Omental fat pad (tissue), 3 donors: ENCODE measurements at regions not wholly inside any gene's neighbourhood (a gene's known extent, or its start where the extent isn't known, plus 50 kb on each side); places are given as distances from the start of the nearest gene placed in this dataset.
"Not testable (repeated sequence)": the region's sequence is repeated elsewhere in the genome, so short reads cannot be mapped to it uniquely, and the experiment has no call there.

Source experiments
- ATAC-seq: fragments of 150-250 bp; one replicate; pipeline ENCODE4 v1.9.1; 2016; ENCODE audit warnings: mild to moderate bottlenecking, moderate library complexity; ENCODE audit not compliant: low FRiP score
- DNase-seq: peaks from one replicate; pipeline ENCODE4 v3.0.0-alpha.2; 2019; ENCODE audit warnings: low spot score
- TF ChIP-seq, protein P1 (sequence below), 3 donors: fragments of 450-650 bp; IDR thresholded peaks; one replicate each; pipeline ENCODE4 v1.5.1; 2016 to 2017; ENCODE audit warnings: antibody characterized with exemption in 3 of 3, mild to moderate bottlenecking in 3 of 3, moderate library complexity in 2 of 3

DNA sequence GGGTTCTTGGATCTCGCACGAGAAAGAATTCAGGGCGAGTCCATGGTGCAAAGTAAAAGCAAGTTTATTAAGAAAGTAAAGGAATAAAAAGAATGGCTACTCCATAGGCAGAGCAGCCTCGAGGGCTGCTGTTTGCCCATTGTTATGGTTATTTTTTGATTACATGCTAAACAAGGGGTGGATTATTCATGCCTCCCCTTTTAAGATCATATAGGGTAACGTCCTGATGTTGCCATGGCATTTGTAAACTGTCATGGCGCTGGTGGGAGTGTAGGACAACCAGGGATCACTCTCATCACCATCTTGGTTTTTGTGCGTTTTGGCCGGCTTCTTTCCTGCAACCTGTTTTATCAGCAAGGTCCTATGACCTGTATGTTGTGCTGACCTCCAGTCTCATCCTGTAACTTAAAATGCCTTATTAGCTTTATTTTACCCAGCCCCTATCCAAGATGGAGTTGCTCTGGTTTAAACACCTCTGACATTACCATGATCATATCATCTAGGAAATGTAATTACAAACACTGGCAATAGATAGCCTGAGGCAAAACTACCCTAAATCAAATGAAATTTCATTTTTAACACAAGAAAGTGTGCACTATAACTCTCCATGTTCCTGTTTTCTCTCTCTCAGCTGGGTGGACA lies 94.3 kb upstream of the ATXN3L start:
- ATAC-seq = no peak
- DNase-seq = no peak
- TF ChIP-seq, protein P1, sequence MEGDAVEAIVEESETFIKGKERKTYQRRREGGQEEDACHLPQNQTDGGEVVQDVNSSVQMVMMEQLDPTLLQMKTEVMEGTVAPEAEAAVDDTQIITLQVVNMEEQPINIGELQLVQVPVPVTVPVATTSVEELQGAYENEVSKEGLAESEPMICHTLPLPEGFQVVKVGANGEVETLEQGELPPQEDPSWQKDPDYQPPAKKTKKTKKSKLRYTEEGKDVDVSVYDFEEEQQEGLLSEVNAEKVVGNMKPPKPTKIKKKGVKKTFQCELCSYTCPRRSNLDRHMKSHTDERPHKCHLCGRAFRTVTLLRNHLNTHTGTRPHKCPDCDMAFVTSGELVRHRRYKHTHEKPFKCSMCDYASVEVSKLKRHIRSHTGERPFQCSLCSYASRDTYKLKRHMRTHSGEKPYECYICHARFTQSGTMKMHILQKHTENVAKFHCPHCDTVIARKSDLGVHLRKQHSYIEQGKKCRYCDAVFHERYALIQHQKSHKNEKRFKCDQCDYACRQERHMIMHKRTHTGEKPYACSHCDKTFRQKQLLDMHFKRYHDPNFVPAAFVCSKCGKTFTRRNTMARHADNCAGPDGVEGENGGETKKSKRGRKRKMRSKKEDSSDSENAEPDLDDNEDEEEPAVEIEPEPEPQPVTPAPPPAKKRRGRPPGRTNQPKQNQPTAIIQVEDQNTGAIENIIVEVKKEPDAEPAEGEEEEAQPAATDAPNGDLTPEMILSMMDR (IDR thresholded peaks at IDR 0.05) = no peak

DNA sequence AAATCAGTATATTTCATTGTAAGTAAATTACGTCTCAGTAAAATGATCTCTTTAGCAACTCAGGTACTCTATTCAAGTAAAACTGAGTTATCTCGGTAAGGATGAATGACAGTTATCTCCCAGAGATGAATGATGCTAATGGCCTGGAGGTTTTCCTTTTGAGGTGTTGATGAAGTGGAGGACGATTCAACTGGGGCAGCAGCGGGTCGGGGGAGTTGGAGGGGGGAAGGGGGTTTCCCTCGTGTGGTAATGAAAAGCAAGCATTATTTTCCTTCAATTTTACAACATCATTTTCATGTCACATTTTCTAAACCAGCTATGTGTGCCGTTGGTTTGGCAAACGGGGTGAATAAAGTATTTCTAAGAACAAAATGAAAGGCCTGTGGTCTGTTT lies 92.4 kb upstream of the ATXN3L start:
- DNase-seq (no peak), ATAC-seq (no peak)
- TF ChIP-seq, protein P1 (IDR thresholded peaks at IDR 0.05) = no peak

DNA sequence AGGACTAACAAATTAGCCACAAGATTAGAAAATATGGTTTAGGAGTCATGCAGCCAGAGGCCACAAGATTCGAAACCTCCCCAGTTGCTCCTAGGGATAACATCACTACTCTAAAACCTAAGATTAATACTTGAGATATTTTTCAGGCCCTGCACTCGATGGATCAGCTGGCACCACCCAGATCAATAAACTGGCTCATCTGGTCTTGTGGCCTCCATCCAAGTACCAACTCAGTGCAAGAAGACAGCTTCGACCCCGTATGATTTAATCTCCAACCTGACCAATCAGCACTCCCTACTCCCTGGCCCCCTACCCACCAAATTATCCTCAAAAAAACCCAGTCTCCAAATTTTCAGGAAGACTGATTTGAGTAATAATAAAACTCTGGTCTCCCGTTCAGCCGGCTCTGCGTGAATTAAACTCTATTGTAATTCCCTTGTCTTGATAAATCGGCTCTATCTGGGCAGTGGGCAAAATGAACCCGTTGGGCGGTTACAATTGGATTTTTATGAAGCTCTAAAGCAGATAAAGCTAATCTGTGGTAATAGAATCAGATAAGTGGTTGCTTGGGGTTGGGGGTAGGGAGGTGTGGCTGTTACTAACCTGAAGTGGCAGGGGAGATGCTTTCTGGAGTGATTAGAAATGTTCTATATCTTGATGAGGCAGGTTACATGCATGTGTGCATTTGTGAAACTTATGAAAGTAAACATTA lies 91.8 kb upstream of the ATXN3L start:
- ATAC-seq (no peak), DNase-seq (no peak)
- TF ChIP-seq, protein P1 (IDR thresholded peaks at IDR 0.05) = no peak

DNA sequence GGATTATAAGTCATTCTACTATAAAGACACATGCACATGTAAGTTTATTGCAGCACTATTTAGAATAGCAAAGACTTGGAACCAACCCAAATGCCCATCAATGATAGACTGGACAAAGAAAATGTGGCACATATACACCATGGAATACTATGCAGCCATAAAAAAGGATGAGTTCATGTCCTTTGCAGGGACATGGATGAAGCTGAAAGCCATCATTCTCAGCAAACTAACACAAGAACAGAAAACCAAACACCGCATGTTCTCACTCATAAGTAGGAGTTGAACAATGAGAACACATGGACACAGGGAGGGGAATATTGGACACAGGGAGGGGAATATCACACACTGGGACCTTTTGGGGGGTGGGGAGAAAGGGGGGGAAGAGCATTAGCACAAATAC lies 88.7 kb upstream of the ATXN3L start:
- not testable (repeated sequence) for DNase-seq, ATAC-seq

DNA sequence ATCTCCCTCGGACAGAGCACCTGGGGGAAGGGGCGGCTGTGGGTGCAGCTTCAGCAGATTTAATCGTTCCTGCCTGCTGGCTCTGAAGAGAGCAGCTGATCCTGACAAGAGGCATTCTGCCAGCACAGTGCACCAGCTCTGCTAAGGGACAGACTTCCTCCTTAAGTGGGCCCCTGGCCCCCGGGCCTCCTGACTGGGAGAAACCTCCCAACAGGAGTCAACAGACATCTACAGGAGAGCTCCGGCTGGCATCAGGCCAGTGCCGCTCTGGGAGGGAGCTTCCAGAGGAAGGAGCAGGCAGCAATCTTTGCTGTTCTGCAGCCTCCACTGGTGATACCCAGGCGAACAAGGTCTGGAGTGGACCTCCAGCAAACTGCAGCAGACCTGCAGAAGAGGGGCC lies 84.9 kb upstream of the ATXN3L start:
- not testable (repeated sequence) for ATAC-seq, DNase-seq

DNA sequence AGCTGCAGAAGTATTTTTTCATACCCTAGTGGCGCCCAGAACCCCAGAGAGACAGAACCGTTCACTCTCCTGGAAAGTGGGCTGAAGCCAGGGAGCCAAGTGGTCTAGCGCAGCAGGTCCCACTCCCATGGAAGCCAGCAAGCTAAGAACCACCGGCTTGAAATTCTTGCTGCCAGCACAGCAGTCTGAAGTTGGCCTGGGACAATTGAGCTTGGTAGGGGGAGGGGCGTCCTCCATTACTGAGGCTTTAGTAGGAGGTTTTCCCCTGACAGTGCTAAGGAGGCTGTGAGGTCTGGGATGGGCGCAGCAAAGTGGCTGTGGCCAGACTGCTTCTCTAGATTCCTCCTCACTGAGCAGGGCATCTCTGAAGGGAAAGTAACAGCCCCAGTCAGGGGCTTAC lies 84.5 kb upstream of the ATXN3L start:
- TF ChIP-seq, protein P1 (IDR thresholded peaks at IDR 0.05) = no peak
- no peak for ATAC-seq
- DNase-seq = no peak

DNA sequence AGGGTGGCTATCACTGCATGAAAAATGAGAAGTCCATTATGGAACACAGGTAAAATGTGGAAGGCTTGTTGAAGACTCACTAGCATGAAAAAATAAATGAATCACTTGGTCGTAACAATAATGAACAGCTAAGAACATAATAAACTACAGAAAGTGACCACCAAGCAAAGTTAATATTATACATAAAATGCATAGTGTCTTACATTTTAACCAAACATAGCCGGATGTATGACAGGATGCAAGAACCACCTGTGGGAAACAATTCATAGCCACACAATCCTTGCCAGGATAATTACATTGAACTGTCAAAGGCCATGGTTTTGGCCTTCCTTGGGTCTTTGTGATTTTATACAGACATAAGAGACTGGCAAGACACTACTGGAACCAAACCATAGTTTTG lies 81.9 kb upstream of the ATXN3L start:
- DNase-seq (no peak), ATAC-seq (no peak)
- TF ChIP-seq, protein P1 (IDR thresholded peaks at IDR 0.05) = no peak

DNA sequence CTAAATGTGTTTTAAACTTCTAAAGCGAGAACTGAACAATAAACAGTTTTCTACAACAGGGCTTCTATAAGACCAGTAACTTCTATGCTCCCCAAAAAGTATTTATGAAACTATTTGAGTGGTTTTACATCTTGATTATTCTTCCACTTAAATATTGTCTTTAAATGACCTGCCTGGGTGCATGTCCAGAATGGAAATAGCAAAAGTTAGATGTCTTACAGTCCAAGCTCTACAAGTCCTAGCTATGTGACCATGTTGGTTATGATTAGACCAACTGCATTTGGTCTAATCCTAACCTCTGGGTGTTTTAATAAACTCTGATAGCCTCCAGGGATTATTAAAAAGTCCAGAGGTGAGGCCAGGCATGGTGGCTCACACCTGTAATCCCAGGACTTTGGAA lies 79.0 kb upstream of the ATXN3L start:
- TF ChIP-seq, protein P1 (IDR thresholded peaks at IDR 0.05) = no peak
- ATAC-seq = no peak
- no peak for DNase-seq
